Rectal smooth muscle tissue (tissue), 1 donor: ENCODE measurements at regions not wholly inside any gene's neighbourhood (a gene's known extent, or its start where the extent isn't known, plus 50 kb on each side); places are given as distances from the start of the nearest gene placed in this dataset.

Source experiments
- H3K27ac ChIP-seq: one replicate; pipeline ENCODE4 v1.7.0; 2013; ENCODE audit warnings: low read depth, low read length, inconsistent platforms
- H3K27me3 ChIP-seq: one replicate; pipeline ENCODE4 v1.7.0; 2013; ENCODE audit warnings: low read length; ENCODE audit not compliant: control insufficient read depth, insufficient read depth
- H3K36me3 ChIP-seq: one replicate; pipeline ENCODE4 v1.7.0; 2013; ENCODE audit warnings: low read length; ENCODE audit not compliant: control insufficient read depth, insufficient read depth
- H3K4me1 ChIP-seq: one replicate; pipeline ENCODE4 v1.7.0; 2013; ENCODE audit warnings: low read length; ENCODE audit not compliant: control insufficient read depth, insufficient read depth
- H3K4me3 ChIP-seq: one replicate; pipeline ENCODE4 v1.7.0; 2013; ENCODE audit warnings: low read length
- H3K9ac ChIP-seq: one replicate; pipeline ENCODE4 v1.7.0; 2013; ENCODE audit warnings: low read length

- H3K36me3 ChIP-seq = no peaks in the 10 kb centered on the region
- no peaks in the 10 kb centered on the region for H3K27me3 ChIP-seq
- H3K9ac ChIP-seq = no peak overlapping the region
- no peak overlapping the region for H3K4me3 ChIP-seq
- H3K4me1 ChIP-seq = no peaks in the 10 kb centered on the region
- H3K27ac ChIP-seq = no peak overlapping the region
These were observed 508.2 kb downstream of the METTL15 start for GRCh38 chr11:28616160-28616965.

DNA sequence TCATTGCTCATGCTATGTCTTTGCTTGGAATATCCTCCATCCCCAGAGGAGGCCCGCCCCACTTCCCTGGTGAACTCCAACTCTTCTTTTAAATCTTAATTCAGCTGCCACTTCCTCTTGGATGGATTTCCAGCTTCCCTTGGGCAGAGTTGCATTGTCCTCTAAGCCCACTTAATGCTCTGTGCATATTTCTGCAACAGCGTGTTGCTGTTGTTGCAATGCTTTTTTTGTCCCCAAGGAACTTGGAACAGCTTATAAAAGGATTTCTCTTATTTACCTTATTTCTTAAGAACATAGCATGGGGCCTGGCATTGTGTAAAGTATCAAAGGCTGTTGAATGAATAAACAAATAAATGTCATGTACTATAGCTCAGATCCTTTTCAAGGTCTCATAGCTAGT, 507.4 kb downstream of the METTL15 start:
- Histone ChIP-seq H3K36me3 (no peaks in the 10 kb centered on the region), H3K27ac (no peak overlapping the region), H3K4me1 (no peaks in the 10 kb centered on the region), H3K4me3 (no peak overlapping the region), H3K27me3 (no peaks in the 10 kb centered on the region), H3K9ac (no peak overlapping the region)

GRCh38 chr11:28606930-28607329, 498.7 kb downstream of the METTL15 start:
- Histone ChIP-seq H3K4me1 (no peaks in the 10 kb centered on the region), H3K4me3 (no peak overlapping the region), H3K27me3 (no peaks in the 10 kb centered on the region), H3K36me3 (no peaks in the 10 kb centered on the region), H3K9ac (no peak overlapping the region), H3K27ac (no peak overlapping the region)

DNA sequence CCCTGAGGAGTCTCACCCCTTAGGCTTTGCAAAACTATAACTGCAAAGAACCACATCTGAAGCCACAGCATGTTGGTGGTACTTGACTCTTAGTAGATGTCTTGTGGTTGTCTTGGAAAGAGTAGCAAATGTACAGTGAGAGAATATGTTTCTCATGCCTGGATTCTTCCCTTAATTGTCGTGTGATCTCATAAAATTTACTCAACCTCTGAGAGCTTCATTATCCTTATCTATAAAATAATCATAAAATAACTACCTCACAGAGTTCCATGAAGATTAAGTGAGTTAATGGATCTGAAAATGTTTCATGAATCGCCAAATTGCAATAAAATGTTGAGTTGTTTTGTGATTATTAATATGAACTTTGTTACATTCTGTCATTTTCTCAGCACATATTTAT, 491.5 kb downstream of the METTL15 start:
- H3K27me3 ChIP-seq = no peaks in the 10 kb centered on the region
- H3K27ac ChIP-seq = no peak overlapping the region
- H3K36me3 ChIP-seq = no peaks in the 10 kb centered on the region
- no peak overlapping the region for H3K4me3 ChIP-seq
- no peak overlapping the region for H3K9ac ChIP-seq
- no peaks in the 10 kb centered on the region for H3K4me1 ChIP-seq

- Histone ChIP-seq H3K36me3 (no peaks in the 10 kb centered on the region), H3K4me3 (no peak overlapping the region), H3K4me1 (no peaks in the 10 kb centered on the region), H3K27ac (no peak overlapping the region), H3K9ac (no peak overlapping the region), H3K27me3 (no peaks in the 10 kb centered on the region)
These were observed 490.3 kb downstream of the METTL15 start for GRCh38 chr11:28598531-28598930.

DNA sequence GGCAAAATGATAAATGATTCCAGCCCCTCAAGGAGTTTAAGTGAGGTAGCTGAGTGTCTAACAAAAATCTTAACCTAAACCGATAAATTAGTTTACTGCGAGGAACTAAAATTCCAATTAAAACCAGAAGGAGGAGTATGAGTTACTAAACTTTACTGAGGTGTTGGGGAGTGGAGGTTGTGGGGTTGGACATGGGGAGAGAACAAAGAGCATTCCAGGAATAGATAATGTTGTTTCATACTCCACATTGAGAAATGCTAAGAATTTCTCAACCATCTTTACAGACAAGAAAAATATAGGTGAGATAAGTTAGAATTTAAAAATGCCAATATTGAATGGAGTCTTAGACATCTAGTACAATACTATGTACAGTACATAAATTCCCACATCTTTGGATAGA, 488.6 kb downstream of the METTL15 start:
- Histone ChIP-seq H3K4me1 (no peaks in the 10 kb centered on the region), H3K27ac (no peak overlapping the region), H3K27me3 (no peaks in the 10 kb centered on the region), H3K9ac (no peak overlapping the region), H3K36me3 (no peaks in the 10 kb centered on the region), H3K4me3 (no peak overlapping the region)

- no peak overlapping the region for H3K9ac ChIP-seq
- no peaks in the 10 kb centered on the region for H3K36me3 ChIP-seq
- no peak overlapping the region for H3K27ac ChIP-seq
- H3K4me3 ChIP-seq = no peak overlapping the region
- H3K27me3 ChIP-seq = no peaks in the 10 kb centered on the region
- H3K4me1 ChIP-seq = no peaks in the 10 kb centered on the region
These were observed 484.0 kb downstream of the METTL15 start for GRCh38 chr11:28592141-28592540.

GRCh38 chr11:28584992-28585391, 476.8 kb downstream of the METTL15 start:
- H3K27ac ChIP-seq = no peak overlapping the region

DNA sequence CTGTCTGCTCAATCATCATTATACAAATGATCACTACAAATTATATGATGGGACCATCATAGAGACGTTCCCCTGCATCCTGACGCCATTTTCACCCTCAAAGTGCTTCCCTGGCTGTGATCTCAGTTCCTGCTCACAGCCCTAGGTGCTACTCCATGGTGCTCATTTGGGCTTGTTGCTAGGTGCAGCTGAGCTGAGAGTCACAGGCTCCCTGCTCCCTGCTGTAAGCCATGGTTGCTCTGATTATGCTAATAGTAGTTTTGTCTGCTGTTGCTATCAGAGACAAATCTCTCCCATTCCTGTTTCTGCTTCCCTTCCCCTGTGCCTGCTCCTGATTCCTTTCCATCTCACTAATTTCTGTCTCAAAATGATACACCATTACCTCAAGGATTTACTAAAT, 474.3 kb downstream of the METTL15 start:
- no peak overlapping the region for H3K9ac ChIP-seq
- H3K27ac ChIP-seq = no peak overlapping the region
- no peaks in the 10 kb centered on the region for H3K27me3 ChIP-seq
- no peak overlapping the region for H3K4me3 ChIP-seq
- no peaks in the 10 kb centered on the region for H3K4me1 ChIP-seq
- no peaks in the 10 kb centered on the region for H3K36me3 ChIP-seq

More at GRCh38 chr11:28584992-28585391, 476.8 kb downstream of the METTL15 start:
- no peak overlapping the region for H3K4me3 ChIP-seq
- no peaks in the 10 kb centered on the region for H3K27me3 ChIP-seq
- H3K9ac ChIP-seq = no peak overlapping the region
- H3K36me3 ChIP-seq = no peaks in the 10 kb centered on the region
- H3K4me1 ChIP-seq = no peaks in the 10 kb centered on the region

GRCh38 chr11:28581286-28582242, 473.4 kb downstream of the METTL15 start:
- Histone ChIP-seq H3K4me3 (no peak overlapping the region), H3K9ac (no peak overlapping the region), H3K27me3 (no peaks in the 10 kb centered on the region), H3K27ac (no peak overlapping the region), H3K4me1 (no peaks in the 10 kb centered on the region), H3K36me3 (no peaks in the 10 kb centered on the region)

DNA sequence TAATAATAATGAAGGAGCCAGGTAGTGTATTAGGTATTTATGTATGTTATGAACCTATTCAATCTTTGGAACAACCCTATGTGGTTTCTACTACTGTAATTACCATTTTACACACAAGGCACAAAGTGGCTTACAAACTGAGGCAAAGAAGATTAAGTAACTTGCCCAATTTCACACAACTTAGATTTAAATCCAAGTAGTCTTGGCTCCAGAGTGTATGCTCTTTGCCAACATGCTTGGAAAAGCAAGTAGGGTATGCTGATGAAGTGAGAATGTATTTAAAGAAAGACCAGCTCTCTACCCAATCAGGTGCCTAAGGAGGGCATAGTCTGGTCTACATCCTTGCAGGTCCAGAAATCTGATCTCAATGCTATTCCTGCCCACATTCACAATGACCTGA, 463.2 kb downstream of the METTL15 start:
- Histone ChIP-seq H3K4me3 (no peak overlapping the region), H3K27ac (no peak overlapping the region), H3K9ac (no peak overlapping the region)

GRCh38 chr11:28569106-28569505, 460.9 kb downstream of the METTL15 start:
- Histone ChIP-seq H3K4me3 (no peak overlapping the region), H3K4me1 (no peaks in the 10 kb centered on the region), H3K36me3 (no peaks in the 10 kb centered on the region), H3K9ac (no peak overlapping the region), H3K27me3 (no peaks in the 10 kb centered on the region), H3K27ac (no peak overlapping the region)

More for the DNA sequence above, 463.2 kb downstream of the METTL15 start:
- Histone ChIP-seq H3K4me1 (no peaks in the 10 kb centered on the region), H3K36me3 (no peaks in the 10 kb centered on the region), H3K27me3 (no peaks in the 10 kb centered on the region)
